HG03457 (cell line): ENCODE measurements at regions not wholly inside any gene's neighbourhood (a gene's known extent, or its start where the extent isn't known, plus 50 kb on each side); places are given as distances from the start of the nearest gene placed in this dataset.
"Not testable (repeated sequence)": the region's sequence is repeated elsewhere in the genome, so short reads cannot be mapped to it uniquely, and the experiment has no call there.

ENCODE experiments used
- ATAC-seq: cut with Tn5 transposase; IDR thresholded peaks from one replicate; pipeline ENCODE4 v1.9.1; 2021; ENCODE audit warnings: moderate number of reproducible peaks; ENCODE audit not compliant: unreplicated experiment

DNA sequence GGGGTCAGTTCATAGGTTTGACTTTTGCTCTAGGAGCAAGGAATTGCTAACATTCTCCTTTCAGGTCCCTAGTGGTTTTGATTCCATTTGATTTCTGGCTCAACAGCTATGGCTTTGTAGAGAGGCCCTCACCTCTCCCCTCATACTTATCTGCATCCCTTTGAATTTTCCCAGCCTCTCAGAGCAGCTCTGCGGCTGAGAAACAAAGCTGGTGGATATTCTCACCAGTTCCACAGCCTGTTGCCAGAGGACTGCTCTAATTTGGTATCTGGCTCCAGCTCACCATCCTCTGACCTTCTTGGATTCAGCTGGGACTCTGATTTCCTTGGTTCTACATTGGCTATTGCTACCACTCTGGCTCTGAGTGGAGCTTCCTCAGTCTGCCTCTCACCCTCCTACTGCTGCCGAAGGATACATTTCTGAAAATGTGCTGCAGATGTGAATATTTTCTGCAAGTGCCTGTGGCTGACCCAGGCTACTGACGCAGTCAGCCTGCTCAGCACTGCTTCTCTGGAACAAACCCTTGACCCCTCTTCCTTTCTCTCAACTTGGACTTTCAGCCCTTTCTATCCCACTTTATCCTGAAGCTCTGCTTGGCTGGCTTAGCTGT is 110.9 kb upstream of the ENPEP start:
- no peak for ATAC-seq

- no peak for ATAC-seq
These were observed 114.0 kb upstream of the ENPEP start for GRCh38 chr4:110361921-110362320.

GRCh38 chr4:110359076-110359475 is 116.9 kb upstream of the ENPEP start:
- no peak for ATAC-seq

GRCh38 chr4:110357521-110357920 is 118.4 kb upstream of the ENPEP start:
- no peak for ATAC-seq

GRCh38 chr4:110354460-110354859 is 121.5 kb upstream of the ENPEP start:
- no peak for ATAC-seq

DNA sequence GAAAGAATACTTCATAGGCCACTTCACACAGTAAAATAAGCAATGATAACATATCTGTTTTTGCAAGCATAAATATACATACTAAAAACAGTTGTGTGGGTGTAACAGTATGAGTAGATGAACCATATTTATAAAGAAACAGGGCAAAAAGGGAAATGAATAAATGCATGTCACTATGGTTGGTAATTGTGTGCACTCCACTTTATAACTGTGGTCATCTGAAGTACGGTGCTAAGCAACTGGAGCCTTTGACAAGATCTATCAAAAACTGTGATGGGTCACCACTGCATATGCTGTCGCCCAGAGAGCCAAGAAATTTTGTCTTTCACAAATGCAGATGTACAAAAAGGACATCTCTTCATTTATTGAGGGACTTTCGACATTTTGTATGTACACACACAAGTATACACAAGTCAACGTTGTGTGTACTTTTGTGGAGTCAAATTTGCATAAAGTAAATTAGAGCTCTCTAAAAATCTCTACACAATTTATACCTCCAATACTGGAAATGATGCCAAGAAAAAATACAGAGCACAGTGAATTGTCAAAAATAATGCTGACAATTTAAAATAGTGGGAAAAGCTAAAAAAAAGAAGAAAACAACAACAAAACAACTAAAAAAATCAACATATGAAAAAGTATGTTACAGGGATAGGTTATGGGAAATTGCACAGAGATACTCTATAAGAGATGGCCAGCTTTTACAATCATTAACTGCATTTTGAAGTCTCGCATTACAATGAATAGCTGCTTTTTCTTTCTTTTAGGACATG is 123.1 kb upstream of the ENPEP start:
- no peak for ATAC-seq

DNA sequence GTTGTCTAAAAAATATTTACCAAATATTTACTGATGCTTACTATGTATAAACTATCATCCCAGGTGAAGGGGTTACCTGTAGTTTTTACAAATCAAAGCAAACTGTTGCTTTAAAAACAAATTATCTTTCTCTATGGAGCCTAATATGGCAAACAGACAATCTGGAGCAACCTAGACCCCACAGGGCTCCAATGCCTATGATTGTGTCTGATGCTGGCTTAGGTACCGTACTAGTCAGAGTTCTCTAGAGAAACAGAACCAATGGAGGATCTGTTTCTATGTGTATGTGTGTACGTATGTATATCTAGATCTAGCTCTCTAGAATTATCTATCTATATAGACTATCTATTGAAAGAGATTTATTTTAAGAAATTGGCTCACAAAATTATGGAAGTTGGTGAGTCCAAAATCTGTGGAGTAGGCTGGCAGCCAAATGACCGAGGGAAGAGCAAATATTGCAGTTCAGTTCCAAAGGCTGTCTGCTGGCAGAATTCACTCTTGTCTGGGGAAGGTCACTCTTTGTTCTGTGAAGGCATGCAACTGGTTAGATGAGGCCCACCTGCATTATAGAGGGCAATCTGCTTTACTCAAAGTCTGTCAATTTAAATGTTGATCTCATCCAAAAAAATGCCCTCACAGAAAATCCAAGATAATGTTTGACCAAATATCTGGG is 127.1 kb upstream of the ENPEP start:
- ATAC-seq = no peak

DNA sequence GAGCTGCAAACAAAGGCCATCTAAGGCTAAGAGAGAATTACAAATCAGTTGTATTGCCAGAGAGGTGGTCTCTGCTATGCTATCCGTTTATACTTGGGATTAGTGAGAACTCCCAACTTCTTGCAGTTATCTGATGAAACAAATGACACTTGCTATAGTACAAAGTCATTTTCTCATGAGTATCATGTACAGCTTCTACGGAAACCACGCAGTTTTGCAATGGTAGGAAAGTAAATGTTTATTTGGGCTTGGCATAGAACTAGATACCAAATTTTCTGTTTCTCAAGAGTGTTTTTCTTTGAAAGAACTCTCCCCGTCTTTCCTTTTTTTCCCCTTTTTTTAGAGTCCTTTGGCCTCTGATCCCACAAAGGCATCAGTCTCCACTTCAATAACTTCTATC is 128.2 kb upstream of the ENPEP start:
- ATAC-seq = no peak

GRCh38 chr4:110344165-110344564 is 131.8 kb upstream of the ENPEP start:
- no peak for ATAC-seq

DNA sequence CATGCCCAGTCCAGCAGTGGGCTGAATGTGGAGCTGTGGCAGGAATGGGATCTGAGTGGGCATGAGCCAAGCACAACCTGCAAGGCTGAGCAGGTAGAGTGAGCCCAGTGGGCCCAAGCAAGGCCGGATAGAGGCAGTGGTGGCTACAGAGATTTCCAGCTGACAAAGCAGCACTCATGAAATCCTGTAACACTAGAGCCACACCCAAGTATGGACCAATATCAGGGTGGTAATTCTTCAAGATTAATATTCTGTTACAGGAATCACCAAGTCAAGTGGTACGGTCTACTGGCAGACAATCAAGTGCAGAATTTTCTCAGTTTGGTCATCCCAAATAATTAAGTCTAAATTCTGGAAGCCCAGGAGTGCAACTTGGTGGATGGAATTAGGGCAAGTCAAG is 132.4 kb upstream of the ENPEP start:
- ATAC-seq = no peak

DNA sequence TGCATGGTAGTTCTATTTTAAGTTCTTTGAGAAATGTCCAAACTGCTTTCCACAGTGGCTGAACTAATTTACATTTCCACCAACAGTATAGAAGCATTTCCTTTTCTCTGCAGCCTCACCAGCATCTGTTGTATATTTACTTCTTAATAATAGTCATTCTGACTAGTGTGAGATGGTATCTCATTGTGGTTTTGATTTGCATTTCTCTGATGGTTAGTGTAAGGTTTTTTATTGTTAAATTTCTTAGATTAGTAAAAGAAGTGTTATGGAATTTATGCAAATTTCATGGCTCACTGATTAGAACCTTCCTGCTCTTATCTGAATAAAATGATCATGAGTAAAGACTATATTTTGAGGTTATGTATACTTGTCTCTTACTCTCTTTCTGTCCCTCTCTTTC is 134.8 kb upstream of the ENPEP start:
- ATAC-seq = peak; percentile 75

GRCh38 chr4:110335399-110335798 is 137.0 kb upstream of the ELOVL6 start:
- ATAC-seq = no peak

- no peak for ATAC-seq
These were observed 134.1 kb upstream of the ELOVL6 start for GRCh38 chr4:110332483-110332882.

GRCh38 chr4:110326426-110326825 is 128.0 kb upstream of the ELOVL6 start:
- ATAC-seq = not testable (repeated sequence)

DNA sequence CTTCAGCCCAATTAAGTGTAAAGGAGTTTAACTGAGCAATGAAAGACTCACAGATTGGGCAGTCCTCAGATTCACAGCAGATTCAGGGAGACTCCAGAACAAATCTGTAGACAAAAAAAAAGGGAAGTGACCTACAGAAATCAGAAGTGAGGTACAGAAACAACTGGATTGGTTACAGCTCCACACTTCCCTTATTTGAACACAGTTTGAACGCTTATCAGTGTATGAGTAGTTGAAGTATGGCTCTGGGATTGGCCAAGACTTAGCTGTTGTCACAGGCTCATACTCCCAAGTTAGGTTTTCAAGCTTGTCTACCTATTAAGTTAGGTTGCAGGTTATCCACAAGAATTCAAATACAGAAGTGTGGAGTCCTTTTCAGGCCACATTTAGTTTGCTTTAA is 112.4 kb upstream of the ELOVL6 start:
- ATAC-seq = no peak

DNA sequence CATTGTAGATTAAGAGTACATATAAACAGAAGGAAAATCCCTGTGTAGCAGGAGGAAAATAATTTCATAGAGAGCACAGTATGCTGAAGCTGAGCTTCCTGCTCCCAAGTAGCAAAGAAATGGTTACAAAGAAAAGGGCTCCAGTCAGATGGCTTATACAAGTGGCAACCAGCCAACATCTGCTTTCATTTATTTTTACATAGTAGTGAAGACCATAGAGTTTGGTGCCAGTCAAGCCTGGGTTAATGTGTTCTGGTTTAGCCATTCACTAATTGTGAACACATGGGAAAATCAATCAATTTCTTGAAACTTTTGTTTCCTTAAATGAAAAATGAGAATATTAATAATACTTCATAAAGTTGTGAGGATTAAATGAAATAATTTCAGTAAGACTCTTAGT is 111.3 kb upstream of the ELOVL6 start:
- ATAC-seq = no peak

DNA sequence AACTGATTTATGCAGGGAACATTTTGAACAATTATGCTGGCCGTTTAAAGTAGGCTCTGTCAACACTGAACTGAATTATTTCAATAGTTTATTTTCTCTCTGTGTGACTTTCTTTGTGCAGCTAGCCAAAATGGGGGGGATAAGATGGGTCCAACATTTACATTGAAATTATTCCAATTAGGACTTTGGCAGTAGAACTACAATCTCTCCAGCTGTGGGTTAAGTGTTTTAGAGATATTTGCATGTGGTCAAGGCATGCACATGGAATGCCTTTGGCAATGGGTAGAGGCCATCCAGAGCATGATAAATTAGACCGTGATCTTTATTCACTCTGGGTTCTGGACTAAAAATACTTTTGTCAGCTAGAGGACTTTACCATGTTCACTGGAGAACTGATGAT is 107.9 kb upstream of the ELOVL6 start:
- ATAC-seq = no peak

DNA sequence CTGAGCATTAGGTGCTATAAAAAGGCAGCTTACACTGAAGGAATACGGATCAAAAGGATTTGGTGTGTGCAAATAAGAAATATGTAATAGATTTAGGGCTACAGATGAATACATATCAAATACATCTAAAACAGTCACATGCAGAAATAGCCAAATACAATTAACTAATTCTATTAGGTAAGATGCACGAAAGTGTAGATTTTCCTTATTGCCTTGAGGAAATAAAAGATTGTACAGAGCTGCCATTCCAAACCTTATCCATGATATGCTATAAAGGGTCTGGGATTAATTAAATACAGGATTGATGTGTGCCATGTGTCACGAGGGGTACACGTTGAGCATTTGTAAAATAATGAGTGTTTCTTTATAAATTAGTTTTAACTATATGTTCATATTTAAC is 107.0 kb upstream of the ELOVL6 start:
- no peak for ATAC-seq

GRCh38 chr4:110296892-110297291 is 98.5 kb upstream of the ELOVL6 start:
- no peak for ATAC-seq

- no peak for ATAC-seq
These were observed 95.8 kb upstream of the ELOVL6 start for GRCh38 chr4:110294165-110294564.

- no peak for ATAC-seq
These were observed 94.8 kb upstream of the ELOVL6 start for GRCh38 chr4:110292994-110293744.

GRCh38 chr4:110290511-110290910 is 92.1 kb upstream of the ELOVL6 start:
- ATAC-seq = no peak
